Renal cortex interstitium (tissue), 11 donors: ENCODE measurements at regions not wholly inside any gene's neighbourhood (a gene's known extent, or its start where the extent isn't known, plus 50 kb on each side); places are given as distances from the start of the nearest gene placed in this dataset.
"Not testable (repeated sequence)": the region's sequence is repeated elsewhere in the genome, so short reads cannot be mapped to it uniquely, and the experiment has no call there.

ENCODE experiments used
- DNase-seq, 11 donors: peaks; one replicate each; pipeline ENCODE4 v3.0.0-alpha.2; 2013; ENCODE audit warnings: low read depth in 9 of 11, low spot score in 4 of 11; ENCODE audit errors: extremely low read depth in 1 of 11

- no peak for DNase-seq
Observed at GRCh38 chr13:82291852-82292251, 1590.4 kb downstream of the SLITRK1 start.

- no peak for DNase-seq
Observed at GRCh38 chr13:82275644-82276043, 1606.6 kb downstream of the SLITRK1 start.

- no peak for DNase-seq
Observed at GRCh38 chr13:82259284-82259683, 1623.0 kb downstream of the SLITRK1 start.

GRCh38 chr13:82257790-82258507, 1624.3 kb downstream of the SLITRK1 start:
- no peak for DNase-seq

- DNase-seq = no peak
Observed at GRCh38 chr13:82248762-82249161, 1633.5 kb downstream of the SLITRK1 start.

GRCh38 chr13:82245860-82246259, 1636.4 kb downstream of the SLITRK1 start:
- DNase-seq = no peak

GRCh38 chr13:82224806-82225205, 1657.5 kb downstream of the SLITRK1 start:
- DNase-seq = no peak

GRCh38 chr13:82221621-82222020, 1660.7 kb downstream of the SLITRK1 start:
- no peak for DNase-seq

- no peak for DNase-seq
Observed at GRCh38 chr13:82220641-82221040, 1661.6 kb downstream of the SLITRK1 start.

- no peak for DNase-seq
Observed at GRCh38 chr13:82216165-82216564, 1666.1 kb downstream of the SLITRK1 start.

- DNase-seq = no peak
Observed at GRCh38 chr13:82214341-82214740, 1667.9 kb downstream of the SLITRK1 start.

- no peak for DNase-seq
Observed at GRCh38 chr13:82206241-82206640, 1676.0 kb downstream of the SLITRK1 start.

GRCh38 chr13:82202398-82202797, 1679.9 kb downstream of the SLITRK1 start:
- no peak for DNase-seq

- DNase-seq = no peak
Observed at GRCh38 chr13:82196087-82196486, 1686.2 kb downstream of the SLITRK1 start.

GRCh38 chr13:82187227-82187626, 1695.0 kb downstream of the SLITRK1 start:
- no peak for DNase-seq

- no peak for DNase-seq
Observed at GRCh38 chr13:82176751-82177150, 1705.5 kb downstream of the SLITRK1 start.

GRCh38 chr13:82165396-82166174, 1716.7 kb downstream of the SLITRK1 start:
- DNase-seq = no peak

- not testable (repeated sequence) for DNase-seq
Observed at GRCh38 chr13:82164780-82165395, 1717.4 kb downstream of the SLITRK1 start.

GRCh38 chr13:82147526-82147925, 1734.7 kb downstream of the SLITRK1 start:
- no peak for DNase-seq

- DNase-seq = no peak
Observed at GRCh38 chr13:82136880-82137279, 1745.4 kb downstream of the SLITRK1 start.
